ENCODE measurements at regions not wholly inside any gene's neighbourhood (a gene's known extent, or its start where the extent isn't known, plus 50 kb on each side); places are given as distances from the start of the nearest gene placed in this dataset.

DNA sequence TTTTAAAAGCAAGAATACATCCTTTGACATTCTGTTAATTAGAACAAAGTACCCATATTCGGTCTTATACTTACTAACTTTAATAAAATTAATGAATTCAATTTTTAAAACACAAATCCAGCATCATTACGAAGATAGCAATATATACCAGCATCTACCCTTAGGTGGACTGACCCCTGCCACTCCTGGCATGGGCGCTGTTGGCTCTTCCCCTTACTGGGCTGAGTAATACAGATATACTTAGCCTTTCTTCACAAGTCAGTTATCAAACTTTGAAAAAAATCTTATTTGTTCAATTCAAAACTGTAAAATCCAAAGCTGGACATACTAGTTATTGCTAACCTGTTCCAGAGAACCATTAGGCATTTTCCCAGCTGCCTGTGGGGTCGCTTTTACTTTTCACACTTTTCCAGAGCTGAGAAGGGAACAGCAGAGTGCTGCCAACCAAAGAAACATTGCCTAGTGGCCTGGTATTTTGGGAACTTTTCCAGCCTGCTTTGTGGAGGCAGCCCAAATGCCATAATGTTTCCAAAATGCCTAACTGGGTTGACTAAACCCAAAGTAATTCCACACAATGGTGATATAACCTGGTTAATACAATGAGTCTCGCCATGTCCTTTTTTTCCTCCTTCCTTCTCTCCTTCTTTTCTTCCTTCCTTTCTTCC is 424.7 kb upstream of the ADGRL2 start:
- TF ChIP-seq, protein P1, sequence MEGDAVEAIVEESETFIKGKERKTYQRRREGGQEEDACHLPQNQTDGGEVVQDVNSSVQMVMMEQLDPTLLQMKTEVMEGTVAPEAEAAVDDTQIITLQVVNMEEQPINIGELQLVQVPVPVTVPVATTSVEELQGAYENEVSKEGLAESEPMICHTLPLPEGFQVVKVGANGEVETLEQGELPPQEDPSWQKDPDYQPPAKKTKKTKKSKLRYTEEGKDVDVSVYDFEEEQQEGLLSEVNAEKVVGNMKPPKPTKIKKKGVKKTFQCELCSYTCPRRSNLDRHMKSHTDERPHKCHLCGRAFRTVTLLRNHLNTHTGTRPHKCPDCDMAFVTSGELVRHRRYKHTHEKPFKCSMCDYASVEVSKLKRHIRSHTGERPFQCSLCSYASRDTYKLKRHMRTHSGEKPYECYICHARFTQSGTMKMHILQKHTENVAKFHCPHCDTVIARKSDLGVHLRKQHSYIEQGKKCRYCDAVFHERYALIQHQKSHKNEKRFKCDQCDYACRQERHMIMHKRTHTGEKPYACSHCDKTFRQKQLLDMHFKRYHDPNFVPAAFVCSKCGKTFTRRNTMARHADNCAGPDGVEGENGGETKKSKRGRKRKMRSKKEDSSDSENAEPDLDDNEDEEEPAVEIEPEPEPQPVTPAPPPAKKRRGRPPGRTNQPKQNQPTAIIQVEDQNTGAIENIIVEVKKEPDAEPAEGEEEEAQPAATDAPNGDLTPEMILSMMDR (IDR thresholded peaks at IDR 0.05): no peak
- Mint-ChIP-seq H3K27ac (no peak overlapping the region), H3K4me1 (ENCODE audit: low read depth) (no peaks in the 10 kb centered on the region), H3K36me3 (ENCODE audit: low read depth) (no peaks in the 10 kb centered on the region), H3K27me3 (ENCODE audit: insufficient read depth) (no peaks in the 10 kb centered on the region; the same call in 1 of the 2 replicates), H3K9me3 (peaks cover 7% of the 10 kb centered on the region), H3K4me3 (no peak overlapping the region)
- no peak for DNase-seq

DNA sequence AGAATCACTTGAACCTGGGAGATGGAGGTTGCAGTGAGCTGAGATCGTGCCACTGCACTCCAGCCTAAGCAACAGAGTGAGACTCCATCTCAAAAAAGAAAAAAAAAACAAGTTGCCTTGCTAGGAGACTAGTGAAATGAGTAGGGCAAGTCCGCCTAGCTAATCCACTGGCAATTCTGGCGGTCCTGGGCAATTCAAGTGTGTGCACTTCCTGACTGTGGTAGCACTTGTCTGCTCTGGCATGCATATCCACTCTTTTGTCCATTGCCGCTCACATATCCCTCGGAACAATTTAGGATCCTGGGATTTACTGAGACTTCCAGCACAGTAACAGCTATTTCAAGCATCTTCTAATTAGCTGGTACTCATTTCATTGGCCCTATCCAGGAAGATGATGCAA is 426.3 kb upstream of the ADGRL2 start:
- Mint-ChIP-seq H3K36me3 (ENCODE audit: low read depth) (no peaks in the 10 kb centered on the region), H3K9me3 (peaks cover 7% of the 10 kb centered on the region), H3K4me3 (no peak overlapping the region), H3K27me3 (ENCODE audit: insufficient read depth) (no peaks in the 10 kb centered on the region), H3K27ac (no peak overlapping the region), H3K4me1 (ENCODE audit: low read depth) (no peaks in the 10 kb centered on the region)
- TF ChIP-seq, protein P1 (IDR thresholded peaks at IDR 0.05): no peak
- DNase-seq: no peak

DNA sequence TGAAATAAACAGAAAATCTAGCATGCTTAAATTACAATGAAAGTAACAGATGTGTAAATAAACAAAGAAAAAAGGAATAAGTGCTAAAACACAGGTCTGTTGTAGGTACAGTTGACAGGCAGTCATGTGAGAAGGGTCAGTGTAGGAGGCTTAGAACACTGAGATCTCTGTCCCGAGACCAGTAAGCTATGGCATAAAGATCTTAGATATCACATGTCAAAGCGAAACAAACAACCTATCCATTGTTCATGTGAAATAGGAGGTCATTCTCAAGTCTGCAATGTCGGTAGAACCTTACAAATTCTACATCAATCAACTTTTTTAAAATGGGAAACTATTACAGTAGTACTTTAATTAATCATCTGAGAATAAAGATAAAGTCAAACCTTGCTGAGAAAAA is 428.9 kb upstream of the ADGRL2 start:
- Mint-ChIP-seq H3K4me3 (no peak overlapping the region), H3K27me3 (ENCODE audit: insufficient read depth) (no peaks in the 10 kb centered on the region), H3K27ac (no peak overlapping the region), H3K9me3 (peaks cover 7% of the 10 kb centered on the region; the same call in 1 of the 2 replicates), H3K36me3 (ENCODE audit: low read depth) (no peaks in the 10 kb centered on the region), H3K4me1 (ENCODE audit: low read depth) (no peaks in the 10 kb centered on the region)
- TF ChIP-seq, protein P1 (IDR thresholded peaks at IDR 0.05): no peak
- DNase-seq: no peak

DNA sequence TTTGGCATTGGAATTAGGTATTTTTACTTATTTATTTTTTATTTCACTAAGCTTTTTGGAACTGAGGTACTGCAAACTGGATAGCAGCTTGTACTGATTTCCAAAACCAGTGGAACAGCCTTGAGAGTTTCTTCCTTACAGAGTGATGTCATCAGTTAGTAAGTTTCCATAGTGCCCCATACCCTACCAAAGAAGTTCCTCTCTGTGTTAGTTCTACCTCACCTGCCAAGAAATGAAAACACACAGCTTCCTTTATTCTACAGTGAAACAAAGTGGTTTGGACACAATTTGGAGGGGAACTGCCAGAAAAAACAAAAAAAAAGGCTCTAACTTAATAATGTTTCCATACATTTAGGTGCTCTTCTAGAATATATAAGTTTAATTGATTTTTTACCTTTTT is 430.9 kb upstream of the ADGRL2 start:
- DNase-seq: no peak
- Mint-ChIP-seq H3K4me3 (no peak overlapping the region), H3K36me3 (ENCODE audit: low read depth) (no peaks in the 10 kb centered on the region), H3K27ac (no peak overlapping the region), H3K27me3 (ENCODE audit: insufficient read depth) (no peaks in the 10 kb centered on the region), H3K4me1 (ENCODE audit: low read depth) (no peaks in the 10 kb centered on the region), H3K9me3 (peaks cover 7% of the 10 kb centered on the region; the same call in 1 of the 2 replicates)
- TF ChIP-seq, protein P1 (IDR thresholded peaks at IDR 0.05): no peak

DNA sequence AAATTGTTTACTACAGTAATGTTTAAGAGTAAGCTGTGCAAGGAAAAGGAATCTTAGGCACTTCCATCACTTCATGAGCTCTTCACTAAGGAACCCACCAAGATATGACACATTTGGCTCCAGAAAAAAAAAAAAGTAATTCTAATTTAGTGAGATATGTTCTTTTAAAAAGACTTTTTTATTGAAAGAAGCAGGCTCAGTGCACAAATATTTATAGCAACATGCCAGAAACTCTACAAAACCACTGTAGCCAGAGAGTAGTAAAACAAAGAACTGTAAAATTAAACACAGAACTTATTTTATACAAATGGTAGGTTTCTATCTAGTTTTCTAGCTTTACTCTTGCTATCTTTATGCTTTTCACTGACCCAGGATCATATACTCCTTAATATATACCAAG is 434.6 kb upstream of the ADGRL2 start:
- H3K27ac Mint-ChIP-seq: no peak overlapping the region
- no peak overlapping the region for H3K4me3 Mint-ChIP-seq
- TF ChIP-seq, protein P1 (IDR thresholded peaks at IDR 0.05): no peak
- H3K9me3 Mint-ChIP-seq: no peaks in the 10 kb centered on the region
- H3K27me3 Mint-ChIP-seq (ENCODE audit: insufficient read depth): no peaks in the 10 kb centered on the region; the same call in 1 of the 2 replicates
- no peaks in the 10 kb centered on the region for H3K4me1 Mint-ChIP-seq (ENCODE audit: low read depth)
- no peaks in the 10 kb centered on the region for H3K36me3 Mint-ChIP-seq (ENCODE audit: low read depth)
- no peak for DNase-seq

Measured in HFFc6 (cell line).